ENCODE measurements at regions not wholly inside any gene's neighbourhood (a gene's known extent, or its start where the extent isn't known, plus 50 kb on each side); places are given as distances from the start of the nearest gene placed in this dataset.

DNA sequence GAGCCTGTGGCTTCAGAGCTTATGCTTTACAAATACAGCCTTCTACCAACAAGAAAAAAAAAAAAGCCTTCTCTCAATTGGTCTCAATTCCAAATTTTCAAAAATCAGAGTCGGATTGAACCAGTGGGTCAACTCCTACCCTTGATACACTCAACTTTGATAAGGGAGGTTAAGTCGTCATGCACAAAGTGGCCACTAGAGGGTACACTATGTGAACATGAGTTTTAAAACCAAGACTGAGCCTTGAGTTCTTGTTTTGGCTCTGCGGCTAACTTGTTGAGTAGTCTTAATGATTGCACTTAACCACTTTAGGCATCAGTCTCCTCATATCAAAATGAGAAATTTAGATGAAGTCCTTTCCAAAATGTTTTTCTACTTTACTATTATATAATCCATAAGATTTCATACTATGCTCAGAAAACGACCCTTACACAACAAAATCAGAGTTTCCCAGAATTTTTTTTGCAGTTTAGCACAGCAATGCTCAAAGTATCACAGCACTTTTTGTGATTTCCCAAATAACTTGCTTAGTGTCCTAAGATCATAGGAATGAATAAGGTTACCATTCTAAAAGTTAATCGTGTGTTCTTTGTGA is 92.9 kb upstream of the MTAP start:
- WGBS (ENCODE audit: extremely low coverage, insufficient read length, low lambda C conversion rate) = no CpG with 5 or more reads among the region's 5 CpGs
- Histone ChIP-seq H2AK5ac (ENCODE audit: insufficient read length, low read length) (no peak overlapping the region), H3K27me3 (ENCODE audit: insufficient read depth, low read length) (no peaks in the 10 kb centered on the region), H4K5ac (ENCODE audit: insufficient read length, low read depth, low read length) (no peak overlapping the region), H2BK5ac (ENCODE audit: insufficient read length, low read length) (no peak overlapping the region), H3K14ac (ENCODE audit: insufficient read depth, low read length) (no peak overlapping the region), H3K23me2 (ENCODE audit: insufficient read length, low read depth, low read length, poor library complexity, severe bottlenecking) (no peaks in the 10 kb centered on the region), H3K4me2 (ENCODE audit: insufficient read depth, insufficient read length, low read length) (no peak overlapping the region), H2BK120ac (ENCODE audit: low read depth, low read length, poor library complexity, severe bottlenecking) (no peak overlapping the region), H4K20me1 (ENCODE audit: control insufficient read depth, insufficient read depth, insufficient read length) (no peaks in the 10 kb centered on the region), H3T11ph (ENCODE audit: low read length) (no peak overlapping the region), H2BK15ac (ENCODE audit: low read depth, low read length) (no peak overlapping the region), H3K4ac (ENCODE audit: low read depth, low read length) (no peak overlapping the region), H3K18ac (ENCODE audit: insufficient read length, low read depth, low read length) (no peak overlapping the region), H3K56ac (ENCODE audit: insufficient read length, low read depth, low read length) (no peak overlapping the region), H4K91ac (ENCODE audit: insufficient read length, low read depth, low read length) (no peak overlapping the region), H3K9ac (ENCODE audit: extremely low read depth, insufficient read length, low read length) (no peak overlapping the region), H3K79me2 (ENCODE audit: insufficient read depth, low read length) (no peaks in the 10 kb centered on the region), H3K79me1 (ENCODE audit: insufficient read depth, low read depth, low read length, poor library complexity, severe bottlenecking) (no peaks in the 10 kb centered on the region), H3K9me3 (ENCODE audit: control insufficient read depth, low read depth, low read length) (no peaks in the 10 kb centered on the region), H3K23ac (ENCODE audit: insufficient read length, low read depth, low read length) (no peak overlapping the region), H2BK20ac (ENCODE audit: low read depth, low read length, poor library complexity, severe bottlenecking) (no peak overlapping the region), H4K8ac (replicated peaks; ENCODE audit: insufficient read length, low read depth, low read length) (no peak overlapping the region), H2BK12ac (ENCODE audit: insufficient read length, low read depth, low read length) (no peak overlapping the region), H3K4me1 (ENCODE audit: insufficient read depth, low read length) (no peaks in the 10 kb centered on the region), H3K27ac (ENCODE audit: insufficient read length, low read depth, low read length) (no peak overlapping the region), H2AFZ (ENCODE audit: low read length) (no peak overlapping the region)
- peak; percentile 55 for DNase-seq
- H3K4me1 Mint-ChIP-seq = peaks cover 12 to 17% of the 10 kb centered on the region in 2 experiments
- H3K36me3 Mint-ChIP-seq (ENCODE audit: insufficient read depth in 1 of 3, low read depth in 3 of 3) = no peaks in the 10 kb centered on the region
- TF ChIP-seq, protein P1, sequence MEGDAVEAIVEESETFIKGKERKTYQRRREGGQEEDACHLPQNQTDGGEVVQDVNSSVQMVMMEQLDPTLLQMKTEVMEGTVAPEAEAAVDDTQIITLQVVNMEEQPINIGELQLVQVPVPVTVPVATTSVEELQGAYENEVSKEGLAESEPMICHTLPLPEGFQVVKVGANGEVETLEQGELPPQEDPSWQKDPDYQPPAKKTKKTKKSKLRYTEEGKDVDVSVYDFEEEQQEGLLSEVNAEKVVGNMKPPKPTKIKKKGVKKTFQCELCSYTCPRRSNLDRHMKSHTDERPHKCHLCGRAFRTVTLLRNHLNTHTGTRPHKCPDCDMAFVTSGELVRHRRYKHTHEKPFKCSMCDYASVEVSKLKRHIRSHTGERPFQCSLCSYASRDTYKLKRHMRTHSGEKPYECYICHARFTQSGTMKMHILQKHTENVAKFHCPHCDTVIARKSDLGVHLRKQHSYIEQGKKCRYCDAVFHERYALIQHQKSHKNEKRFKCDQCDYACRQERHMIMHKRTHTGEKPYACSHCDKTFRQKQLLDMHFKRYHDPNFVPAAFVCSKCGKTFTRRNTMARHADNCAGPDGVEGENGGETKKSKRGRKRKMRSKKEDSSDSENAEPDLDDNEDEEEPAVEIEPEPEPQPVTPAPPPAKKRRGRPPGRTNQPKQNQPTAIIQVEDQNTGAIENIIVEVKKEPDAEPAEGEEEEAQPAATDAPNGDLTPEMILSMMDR (conservative IDR thresholded peaks at IDR 0.05) = peak; percentile 87
- H3K27me3 Mint-ChIP-seq (ENCODE audit: low read depth) = peaks cover 45% of the 10 kb centered on the region
- no peak overlapping the region for H3K4me3 Mint-ChIP-seq
- no peaks in the 10 kb centered on the region for H3K9me3 Mint-ChIP-seq
- H3K27ac Mint-ChIP-seq = no peak overlapping the region

Data from H9 (cell line).